Upper lobe of left lung (tissue), 6 donors: ENCODE measurements at regions not wholly inside any gene's neighbourhood (a gene's known extent, or its start where the extent isn't known, plus 50 kb on each side); places are given as distances from the start of the nearest gene placed in this dataset.
A peak's percentile ranks its signal among the peaks of the same experiment; 100 is the strongest.

ENCODE experiments used
- ATAC-seq, 2 donors: fragments of 200-7000 bp; cut with Tn5 transposase; one replicate each; pipeline ENCODE4 v1.9.1; 2022; ENCODE audit warnings: mild to moderate bottlenecking in 2 of 2, moderate library complexity in 2 of 2; ENCODE audit not compliant: low FRiP score in 2 of 2
- DNase-seq, 2 donors: peaks; one replicate each; pipeline ENCODE4 v3.0.0-alpha.2; 2019 to 2020
- H3K27ac ChIP-seq, 4 donors: fragments of 200-600 bp; sonication (generic); one replicate each; pipeline ENCODE4 v1.5.1; 2016 to 2019
- H3K27me3 ChIP-seq, 4 donors: fragments of 200-600 bp; sonication (generic); one replicate each; pipeline ENCODE4 v1.5.1; 2017 to 2019
- H3K36me3 ChIP-seq, 4 donors: fragments of 200-600 bp; sonication (generic); one replicate each; pipeline ENCODE4 v1.5.1; 2016 to 2019
- H3K4me1 ChIP-seq, 4 donors: fragments of 200-600 bp; sonication (generic); one replicate each; pipeline ENCODE4 v1.5.1; 2018 to 2019
- H3K4me3 ChIP-seq, 4 donors: fragments of 200-600 bp; sonication (generic); one replicate each; pipeline ENCODE4 v1.5.1; 2017 to 2019; ENCODE audit warnings: mild to moderate bottlenecking in 2 of 4, moderate library complexity in 1 of 4
- H3K9me3 ChIP-seq, 4 donors: fragments of 200-600 bp; sonication (generic); one replicate each; pipeline ENCODE4 v1.5.1; 2018 to 2019
- EP300 ChIP-seq, 4 donors: sonication (generic); formaldehyde crosslinking; IDR thresholded peaks; one replicate each; pipeline ENCODE4 v1.5.1; 2017; ENCODE audit warnings: antibody characterized with exemption in 4 of 4, control low read depth in 2 of 4
- POLR2A ChIP-seq, 4 donors: fragments of 450-650 bp; IDR thresholded peaks; one replicate each; pipeline ENCODE4 v1.5.1; 2016 to 2017; ENCODE audit warnings: antibody characterized with exemption in 4 of 4, mild to moderate bottlenecking in 2 of 4
- POLR2AphosphoS5 ChIP-seq, 2 donors: sonication (generic); formaldehyde crosslinking; IDR thresholded peaks; one replicate each; pipeline ENCODE4 v1.5.1; 2017; ENCODE audit warnings: antibody characterized with exemption in 2 of 2
- WGBS, 2 donors: methylation state at CpG; one replicate each; pipeline ENCODE4 v1.1.5; 2017 to 2018; 5-methylcytosine and 5-hydroxymethylcytosine counted together
- TF ChIP-seq, protein P1 (sequence below), 6 experiments: fragments of 450-650 bp in 4 of 6; fragments of 200-600 bp in 2 of 6; sonication (generic) in 2 of 6; IDR thresholded peaks; one replicate each; pipeline ENCODE4 v1.5.1; 2016 to 2019; ENCODE audit warnings: antibody characterized with exemption in 6 of 6
- donor health status: DM: no; HTN: no; CAD: no; lungs with moderate emphysema.
- donor health status: DM: no; HTN: yes; CAD: no; lungs with severe emphysema.

DNA sequence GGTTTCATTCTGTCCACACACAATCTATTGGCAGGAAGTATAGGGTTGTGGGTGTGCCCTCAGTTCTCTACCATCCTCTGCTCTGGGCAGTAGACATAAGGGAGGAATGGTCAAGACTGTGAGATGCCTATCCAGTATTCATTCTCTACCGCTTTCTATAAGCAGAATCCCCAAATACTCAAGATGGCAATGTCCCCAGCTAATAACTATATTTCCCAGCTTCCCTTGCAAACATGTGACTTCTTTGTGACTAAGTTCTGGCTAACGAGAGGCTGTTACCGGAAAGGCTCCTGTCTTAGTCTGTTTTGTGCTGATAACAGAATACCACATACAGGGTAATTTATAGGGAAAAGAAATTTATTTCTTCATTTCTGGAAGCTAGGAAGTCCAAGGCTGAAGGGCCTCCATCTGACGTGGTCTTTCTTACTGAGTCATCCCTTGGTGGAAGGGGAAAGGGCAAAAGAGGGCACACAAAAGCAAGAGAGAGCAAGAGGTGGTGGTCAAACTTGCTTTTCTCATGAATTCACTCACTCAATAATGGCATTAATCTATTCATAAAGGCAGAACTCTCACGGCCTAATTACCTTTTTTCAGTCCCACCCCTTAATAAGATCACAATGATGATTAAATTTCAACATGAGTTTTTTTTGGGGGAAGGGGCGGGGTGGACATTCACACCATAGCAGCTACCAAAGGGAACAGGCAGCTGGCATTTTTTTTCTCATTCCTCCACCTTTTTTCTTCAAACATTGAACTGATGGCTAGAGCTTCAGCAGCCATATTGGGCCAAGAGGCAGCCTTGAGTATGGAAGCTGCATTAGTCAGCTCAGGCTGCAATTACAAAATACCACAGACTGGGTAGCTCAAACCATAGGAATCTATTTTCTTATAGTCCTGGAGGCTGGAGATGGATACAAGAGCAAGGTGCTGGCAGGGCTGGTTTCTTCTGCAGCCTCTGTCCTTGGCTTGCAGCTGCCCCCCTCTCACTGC lies 109.7 kb upstream of the OR9Q1 start:
- Histone ChIP-seq H3K27me3 (no peaks in the 10 kb centered on the region), H3K27ac (no peak overlapping the region), H3K4me1 (no peaks in the 10 kb centered on the region), H3K4me3 (no peak overlapping the region), H3K36me3 (no peaks in the 10 kb centered on the region), H3K9me3 (peaks cover 0 to 5% (median 0%) of the 10 kb centered on the region in 4 donors)
- DNase-seq (no peak), ATAC-seq (no peak)
- TF ChIP-seq POLR2AphosphoS5 (IDR thresholded peaks at IDR 0.05) (no peak), POLR2A (IDR thresholded peaks at IDR 0.05) (no peak), EP300 (IDR thresholded peaks at IDR 0.05) (no peak)
- TF ChIP-seq, protein P1, sequence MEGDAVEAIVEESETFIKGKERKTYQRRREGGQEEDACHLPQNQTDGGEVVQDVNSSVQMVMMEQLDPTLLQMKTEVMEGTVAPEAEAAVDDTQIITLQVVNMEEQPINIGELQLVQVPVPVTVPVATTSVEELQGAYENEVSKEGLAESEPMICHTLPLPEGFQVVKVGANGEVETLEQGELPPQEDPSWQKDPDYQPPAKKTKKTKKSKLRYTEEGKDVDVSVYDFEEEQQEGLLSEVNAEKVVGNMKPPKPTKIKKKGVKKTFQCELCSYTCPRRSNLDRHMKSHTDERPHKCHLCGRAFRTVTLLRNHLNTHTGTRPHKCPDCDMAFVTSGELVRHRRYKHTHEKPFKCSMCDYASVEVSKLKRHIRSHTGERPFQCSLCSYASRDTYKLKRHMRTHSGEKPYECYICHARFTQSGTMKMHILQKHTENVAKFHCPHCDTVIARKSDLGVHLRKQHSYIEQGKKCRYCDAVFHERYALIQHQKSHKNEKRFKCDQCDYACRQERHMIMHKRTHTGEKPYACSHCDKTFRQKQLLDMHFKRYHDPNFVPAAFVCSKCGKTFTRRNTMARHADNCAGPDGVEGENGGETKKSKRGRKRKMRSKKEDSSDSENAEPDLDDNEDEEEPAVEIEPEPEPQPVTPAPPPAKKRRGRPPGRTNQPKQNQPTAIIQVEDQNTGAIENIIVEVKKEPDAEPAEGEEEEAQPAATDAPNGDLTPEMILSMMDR (IDR thresholded peaks at IDR 0.05): no peak
- 71 to 79% methylated on average over 5 to 6 of the region's 6 CpGs for WGBS, 2 donors

DNA sequence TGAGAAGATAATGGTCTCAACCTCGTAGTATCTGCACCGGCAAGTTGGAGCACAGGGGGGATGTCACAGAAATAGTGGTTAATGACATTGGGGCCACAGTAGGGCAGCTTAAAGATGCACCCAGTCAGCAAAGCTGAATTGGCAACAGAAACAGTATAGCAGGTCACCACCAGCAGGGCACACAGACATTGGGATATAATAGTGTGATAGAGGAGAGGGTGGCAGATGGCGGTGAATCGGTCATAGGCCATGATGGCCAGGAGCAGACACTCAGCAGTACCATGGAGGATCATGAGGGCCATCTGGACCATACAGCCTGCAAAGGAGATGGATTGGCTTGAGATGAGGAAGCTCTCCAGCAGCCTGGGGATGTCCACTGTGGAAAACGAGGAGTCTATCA lies 106.0 kb upstream of the OR9Q1 start:
- no peak for DNase-seq
- no peaks in the 10 kb centered on the region for H3K27me3 ChIP-seq
- no peak overlapping the region for H3K4me3 ChIP-seq
- no peak for ATAC-seq
- TF ChIP-seq EP300 (IDR thresholded peaks at IDR 0.05) (no peak), POLR2A (IDR thresholded peaks at IDR 0.05) (no peak), POLR2AphosphoS5 (IDR thresholded peaks at IDR 0.05) (no peak)
- TF ChIP-seq, protein P1 (IDR thresholded peaks at IDR 0.05): no peak
- no peaks in the 10 kb centered on the region for H3K36me3 ChIP-seq
- WGBS, 2 donors: 91 to 92% methylated on average over 5 of the region's 5 CpGs
- H3K27ac ChIP-seq: no peak overlapping the region
- no peaks in the 10 kb centered on the region for H3K4me1 ChIP-seq
- H3K9me3 ChIP-seq: peaks cover 0 to 5% (median 0%) of the 10 kb centered on the region in 4 donors

DNA sequence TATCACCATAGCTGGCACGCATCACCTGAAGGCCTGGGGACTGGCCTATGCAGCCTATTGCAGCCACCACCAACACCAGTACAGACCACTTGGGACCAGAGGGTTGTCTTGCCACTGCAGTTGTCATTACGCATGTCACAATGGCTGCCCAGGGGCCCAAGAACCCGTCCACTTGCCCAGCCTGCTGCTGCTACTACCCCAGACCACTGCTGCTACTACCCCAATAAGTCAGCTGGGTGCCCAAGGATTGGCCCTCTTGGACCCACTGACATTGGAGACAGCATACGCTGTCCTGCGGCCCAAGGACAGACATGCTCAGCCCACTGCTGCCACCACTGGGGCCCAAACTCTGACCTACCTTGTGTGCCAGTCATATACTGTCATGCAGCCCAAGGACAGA lies 102.7 kb upstream of the OR9Q1 start:
- Histone ChIP-seq H3K36me3 (no peaks in the 10 kb centered on the region), H3K4me3 (no peak overlapping the region), H3K27me3 (no peaks in the 10 kb centered on the region), H3K9me3 (no peaks in the 10 kb centered on the region), H3K27ac (no peak overlapping the region), H3K4me1 (no peaks in the 10 kb centered on the region)
- DNase-seq (no peak), ATAC-seq (peak in 1 of 2 donors; percentile 53)
- TF ChIP-seq EP300 (IDR thresholded peaks at IDR 0.05) (no peak), POLR2AphosphoS5 (IDR thresholded peaks at IDR 0.05) (no peak), POLR2A (IDR thresholded peaks at IDR 0.05) (no peak)
- TF ChIP-seq, protein P1 (IDR thresholded peaks at IDR 0.05): no peak
- 93 to 97% methylated on average over 4 to 5 of the region's 5 CpGs for WGBS, 2 donors

DNA sequence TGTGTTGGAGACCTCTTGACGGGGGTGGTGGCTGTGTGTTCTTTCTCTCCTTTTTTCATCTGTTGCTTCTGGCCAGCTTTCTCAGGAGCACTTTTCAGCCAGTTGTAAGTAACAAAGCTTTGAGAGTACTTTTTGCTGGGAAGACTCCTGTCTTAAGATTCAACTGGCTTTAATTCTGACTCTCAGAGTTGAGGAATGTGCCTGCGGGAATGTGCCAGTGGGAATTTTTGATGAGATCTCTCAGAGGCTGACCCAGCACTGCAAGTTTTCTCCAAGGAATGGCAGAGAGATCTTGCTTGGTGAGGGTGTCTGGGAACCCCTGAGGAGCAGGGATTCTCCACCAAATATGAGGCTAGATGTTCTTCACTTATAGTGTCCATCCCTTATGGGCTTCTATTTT lies 91.6 kb upstream of the OR9Q1 start:
- H3K27ac ChIP-seq: no peak overlapping the region
- WGBS, 2 donors: 84 to 88% methylated on average over 2 of the region's 2 CpGs
- no peak overlapping the region for H3K4me3 ChIP-seq
- TF ChIP-seq POLR2A (IDR thresholded peaks at IDR 0.05): no peak
- TF ChIP-seq, protein P1 (IDR thresholded peaks at IDR 0.05): no peak
- no peak for TF ChIP-seq EP300 (IDR thresholded peaks at IDR 0.05)
- TF ChIP-seq POLR2AphosphoS5 (IDR thresholded peaks at IDR 0.05): no peak
- H3K27me3 ChIP-seq: no peaks in the 10 kb centered on the region
- H3K9me3 ChIP-seq: no peaks in the 10 kb centered on the region
- no peak for ATAC-seq
- DNase-seq: no peak
- no peaks in the 10 kb centered on the region for H3K36me3 ChIP-seq
- peaks cover 0 to 3% (median 0%) of the 10 kb centered on the region in 4 donors for H3K4me1 ChIP-seq
